ENCODE measurements at regions not wholly inside any gene's neighbourhood (a gene's known extent, or its start where the extent isn't known, plus 50 kb on each side); places are given as distances from the start of the nearest gene placed in this dataset. TPM values are rescaled to one million over a fixed set of nuclear protein-coding genes. Genes with fewer than 3 reads are reported as not detected.

Small RNAs in the stretch of these regions (small RNA-seq; reads per million reads assigned to genes)
- gene RNA5SP451 (ENCODE audit: insufficient read depth): not detected

Data from neuronal stem cell (in vitro differentiated cells).